ENCODE measurements at regions not wholly inside any gene's neighbourhood (a gene's known extent, or its start where the extent isn't known, plus 50 kb on each side); places are given as distances from the start of the nearest gene placed in this dataset.

DNA sequence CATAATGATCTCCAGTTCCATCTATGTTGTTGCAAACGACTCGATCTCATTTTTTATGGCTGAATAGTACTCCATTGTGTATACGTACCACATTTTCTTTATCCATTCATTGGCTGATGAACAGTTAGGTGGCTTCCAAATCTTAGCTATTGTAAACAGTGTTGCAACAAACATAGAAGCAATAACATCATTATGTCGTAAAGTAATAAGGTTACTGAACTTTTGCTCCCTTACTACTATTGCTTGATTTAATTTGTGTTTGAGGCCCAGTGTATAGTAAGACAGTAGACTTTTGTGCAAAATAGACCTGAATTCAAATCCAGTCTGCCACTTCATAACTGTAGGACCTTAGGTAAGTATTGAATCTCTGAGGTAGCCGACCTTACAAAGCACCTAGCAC, 200.1 kb upstream of the CELF2 start:
- ATAC-seq, result no peak
- no peak overlapping the region for H3K4me3 Mint-ChIP-seq

DNA sequence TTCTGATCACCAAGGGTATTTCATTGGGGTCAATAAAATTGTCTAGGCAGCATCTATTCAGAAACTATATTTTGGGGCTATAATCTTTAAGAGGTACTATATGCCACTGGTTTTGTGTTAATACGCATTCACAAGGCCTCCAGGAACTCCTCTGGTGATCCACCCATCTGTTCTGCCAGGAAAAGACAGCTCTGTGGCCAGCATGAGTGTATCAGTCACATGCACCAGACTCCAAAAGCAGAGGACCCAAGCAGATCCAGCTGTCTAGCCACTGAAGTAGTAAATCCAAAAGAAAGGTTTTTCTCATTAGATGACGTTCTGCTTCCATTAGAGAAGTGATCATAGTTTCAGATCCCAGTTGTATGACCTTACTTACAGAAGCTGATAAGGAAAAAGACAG, 199.6 kb upstream of the CELF2 start:
- H3K36me3 Mint-ChIP-seq, result no peaks in the 10 kb centered on the region
- H3K27ac Mint-ChIP-seq, result no peak overlapping the region
- Histone ChIP-seq H3K4me3 (ENCODE audit: low read length) (no peak overlapping the region), H3K36me3 (ENCODE audit: control insufficient read depth, insufficient read depth, low read length) (no peaks in the 10 kb centered on the region), H3K9me3 (ENCODE audit: control insufficient read depth, insufficient read depth, low read length) (no peaks in the 10 kb centered on the region), H3K4me1 (ENCODE audit: control insufficient read depth, insufficient read depth, low read length) (no peaks in the 10 kb centered on the region), H3K27me3 (ENCODE audit: control insufficient read depth, insufficient read depth, low read length) (no peaks in the 10 kb centered on the region), H3K27ac (ENCODE audit: low read length) (no peak overlapping the region)
- WGBS (ENCODE audit: insufficient coverage), result 86% methylated on average over 2 of the region's 2 CpGs
- peaks cover 0 to 6% of the 10 kb centered on the region in 2 donors for H3K27me3 Mint-ChIP-seq (ENCODE audit: low read depth in 2 of 2)
- no peak for DNase-seq
- no peak overlapping the region for H3K4me3 Mint-ChIP-seq
- H3K9me3 Mint-ChIP-seq, result no peaks in the 10 kb centered on the region
- intact Hi-C loops (cut with micrococcal nuclease), result no loop called here
- ATAC-seq, result no peak
- TF ChIP-seq, protein P1, sequence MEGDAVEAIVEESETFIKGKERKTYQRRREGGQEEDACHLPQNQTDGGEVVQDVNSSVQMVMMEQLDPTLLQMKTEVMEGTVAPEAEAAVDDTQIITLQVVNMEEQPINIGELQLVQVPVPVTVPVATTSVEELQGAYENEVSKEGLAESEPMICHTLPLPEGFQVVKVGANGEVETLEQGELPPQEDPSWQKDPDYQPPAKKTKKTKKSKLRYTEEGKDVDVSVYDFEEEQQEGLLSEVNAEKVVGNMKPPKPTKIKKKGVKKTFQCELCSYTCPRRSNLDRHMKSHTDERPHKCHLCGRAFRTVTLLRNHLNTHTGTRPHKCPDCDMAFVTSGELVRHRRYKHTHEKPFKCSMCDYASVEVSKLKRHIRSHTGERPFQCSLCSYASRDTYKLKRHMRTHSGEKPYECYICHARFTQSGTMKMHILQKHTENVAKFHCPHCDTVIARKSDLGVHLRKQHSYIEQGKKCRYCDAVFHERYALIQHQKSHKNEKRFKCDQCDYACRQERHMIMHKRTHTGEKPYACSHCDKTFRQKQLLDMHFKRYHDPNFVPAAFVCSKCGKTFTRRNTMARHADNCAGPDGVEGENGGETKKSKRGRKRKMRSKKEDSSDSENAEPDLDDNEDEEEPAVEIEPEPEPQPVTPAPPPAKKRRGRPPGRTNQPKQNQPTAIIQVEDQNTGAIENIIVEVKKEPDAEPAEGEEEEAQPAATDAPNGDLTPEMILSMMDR (IDR thresholded peaks at IDR 0.05), result no peak
- H3K4me1 Mint-ChIP-seq, result peaks cover 0 to 4% of the 10 kb centered on the region in 2 donors

More for the DNA sequence above, 200.1 kb upstream of the CELF2 start:
- H3K27ac ChIP-seq (ENCODE audit: low read length), result no peak overlapping the region
- no peak overlapping the region for H3K4me3 ChIP-seq (ENCODE audit: low read length)
- intact Hi-C loops (cut with micrococcal nuclease), result no loop called here
- Mint-ChIP-seq H3K27ac (no peak overlapping the region), H3K4me1 (peaks cover 0 to 4% of the 10 kb centered on the region in 2 donors), H3K9me3 (no peaks in the 10 kb centered on the region), H3K27me3 (ENCODE audit: low read depth in 2 of 2) (peaks cover 0 to 6% of the 10 kb centered on the region in 2 donors), H3K36me3 (no peaks in the 10 kb centered on the region)
- WGBS (ENCODE audit: insufficient coverage), result 80% methylated on average over 4 of the region's 5 CpGs
- H3K4me1 ChIP-seq (ENCODE audit: control insufficient read depth, insufficient read depth, low read length), result no peaks in the 10 kb centered on the region
- no peak for DNase-seq
- no peaks in the 10 kb centered on the region for H3K9me3 ChIP-seq (ENCODE audit: control insufficient read depth, insufficient read depth, low read length)
- TF ChIP-seq, protein P1 (IDR thresholded peaks at IDR 0.05), result no peak
- H3K36me3 ChIP-seq (ENCODE audit: control insufficient read depth, insufficient read depth, low read length), result no peaks in the 10 kb centered on the region
- no peaks in the 10 kb centered on the region for H3K27me3 ChIP-seq (ENCODE audit: control insufficient read depth, insufficient read depth, low read length)

- Histone ChIP-seq H3K4me3 (ENCODE audit: low read length) (no peak overlapping the region), H3K4me1 (ENCODE audit: control insufficient read depth, insufficient read depth, low read length) (no peaks in the 10 kb centered on the region), H3K27ac (ENCODE audit: low read length) (no peak overlapping the region), H3K36me3 (ENCODE audit: control insufficient read depth, insufficient read depth, low read length) (no peaks in the 10 kb centered on the region), H3K9me3 (ENCODE audit: control insufficient read depth, insufficient read depth, low read length) (no peaks in the 10 kb centered on the region), H3K27me3 (ENCODE audit: control insufficient read depth, insufficient read depth, low read length) (no peaks in the 10 kb centered on the region)
- Mint-ChIP-seq H3K9me3 (no peaks in the 10 kb centered on the region), H3K36me3 (no peaks in the 10 kb centered on the region), H3K4me3 (no peak overlapping the region), H3K27me3 (ENCODE audit: low read depth in 2 of 2) (peaks cover 0 to 6% of the 10 kb centered on the region in 2 donors), H3K4me1 (peaks cover 0 to 4% of the 10 kb centered on the region in 2 donors), H3K27ac (no peak overlapping the region)
- no peak for DNase-seq
- ATAC-seq, result no peak
- TF ChIP-seq, protein P1 (IDR thresholded peaks at IDR 0.05), result no peak
- WGBS (ENCODE audit: insufficient coverage), result 52% methylated on average over 7 of the region's 7 CpGs
- intact Hi-C loops (cut with micrococcal nuclease), result no loop called here
Measured at GRCh38 chr10:10819206-10819856, 198.3 kb upstream of the CELF2 start.

DNA sequence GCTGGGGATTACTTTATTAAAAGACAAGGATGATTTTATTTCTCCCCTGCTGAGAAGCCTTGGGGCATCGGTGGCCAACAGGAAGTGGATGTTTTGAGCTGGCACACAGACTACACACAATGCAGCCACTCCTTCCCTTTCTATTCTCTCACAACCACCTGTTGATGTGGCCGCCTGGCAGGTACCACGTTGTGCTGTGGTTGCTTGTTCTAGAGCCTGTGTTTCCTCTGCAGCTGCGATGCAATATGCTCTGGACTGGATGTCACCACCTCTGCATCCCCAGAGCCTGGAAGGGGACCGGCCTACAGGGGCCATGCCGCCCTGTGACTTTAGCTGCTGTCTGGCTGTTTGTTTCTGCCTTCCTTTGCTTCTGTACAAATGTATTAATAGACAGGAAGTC, 195.7 kb upstream of the CELF2 start:
- Mint-ChIP-seq H3K4me1 (peaks cover 0 to 4% of the 10 kb centered on the region in 2 donors), H3K9me3 (no peaks in the 10 kb centered on the region), H3K27ac (no peak overlapping the region), H3K36me3 (no peaks in the 10 kb centered on the region), H3K4me3 (no peak overlapping the region), H3K27me3 (ENCODE audit: low read depth in 2 of 2) (peaks cover 4 to 10% of the 10 kb centered on the region in 2 donors)
- TF ChIP-seq, protein P1 (IDR thresholded peaks at IDR 0.05), result no peak
- Histone ChIP-seq H3K9me3 (ENCODE audit: control insufficient read depth, insufficient read depth, low read length) (no peaks in the 10 kb centered on the region), H3K4me1 (ENCODE audit: control insufficient read depth, insufficient read depth, low read length) (no peaks in the 10 kb centered on the region), H3K36me3 (ENCODE audit: control insufficient read depth, insufficient read depth, low read length) (no peaks in the 10 kb centered on the region), H3K4me3 (ENCODE audit: low read length) (no peak overlapping the region), H3K27me3 (ENCODE audit: control insufficient read depth, insufficient read depth, low read length) (no peaks in the 10 kb centered on the region), H3K27ac (ENCODE audit: low read length) (no peak overlapping the region)
- WGBS (ENCODE audit: insufficient coverage), result 12% methylated on average over 6 of the region's 6 CpGs
- intact Hi-C loops (cut with micrococcal nuclease), result no loop called here
- ATAC-seq (no peak), DNase-seq (no peak)
